ENCODE measurements at regions not wholly inside any gene's neighbourhood (a gene's known extent, or its start where the extent isn't known, plus 50 kb on each side); places are given as distances from the start of the nearest gene placed in this dataset.

DNA sequence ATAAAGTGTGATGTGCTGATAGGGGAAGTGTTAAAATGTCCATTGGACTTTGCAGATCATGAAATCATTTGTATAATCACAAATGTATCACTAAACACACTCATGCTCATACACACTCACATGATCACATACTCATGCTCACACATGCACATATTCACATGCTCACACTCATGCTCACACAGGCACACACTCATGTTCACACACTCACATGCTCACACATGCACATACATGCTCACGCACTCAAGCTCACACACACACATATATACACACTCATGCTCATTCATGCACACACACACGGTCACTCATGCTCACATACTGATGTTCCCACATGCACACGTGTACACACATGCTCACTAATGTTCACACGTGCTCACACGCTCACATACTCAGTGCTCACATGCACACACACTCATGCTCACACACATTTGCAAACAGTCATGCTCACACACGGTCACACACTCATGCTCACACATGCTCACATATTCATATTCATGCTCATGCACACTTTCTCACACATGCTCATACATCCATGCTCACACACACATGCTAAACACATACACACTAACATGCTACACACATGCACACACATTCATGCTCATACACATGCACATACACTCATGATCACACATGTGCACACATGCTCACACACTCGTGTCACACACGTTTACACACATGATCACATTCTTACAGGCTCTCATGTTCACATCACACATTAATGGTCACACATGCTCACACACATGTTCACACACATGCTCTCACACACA lies 116.7 kb upstream of the GJB6 start:
- in situ Hi-C loops (cut with MboI; ENCODE audit: low sequenced_read_pairs in 4 of 4), result no loop called here
- intact Hi-C loops (cut with DNase I; ENCODE audit: low total_unique reads), result no loop called here
- ATAC-seq, result no peak

DNA sequence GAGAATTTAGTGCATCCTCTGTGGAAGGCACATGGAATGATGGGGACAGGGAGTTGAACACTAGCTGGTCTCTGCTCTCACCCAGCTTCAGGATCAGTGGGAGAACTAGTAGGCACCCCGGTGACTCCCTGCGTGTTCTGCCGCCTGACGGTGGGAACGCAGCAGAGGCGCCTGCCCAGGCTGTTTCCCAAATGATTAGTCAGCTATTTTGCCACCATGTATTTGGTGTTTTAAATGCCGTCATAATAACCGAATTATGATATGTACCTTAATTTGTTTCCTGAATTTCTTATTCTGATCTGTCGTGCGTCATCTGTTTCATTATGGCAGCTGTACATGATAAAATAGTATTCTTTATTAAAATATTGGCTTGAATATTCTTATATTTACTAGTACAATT lies 115.9 kb upstream of the GJB6 start:
- H3K4me1 ChIP-seq, result no peaks in the 10 kb centered on the region
- intact Hi-C loops (cut with DNase I; ENCODE audit: low total_unique reads), result no loop called here
- H3K27ac ChIP-seq, result no peak overlapping the region
- in situ Hi-C loops (cut with MboI; ENCODE audit: low sequenced_read_pairs in 4 of 4), result no loop called here
- H3K27me3 ChIP-seq, result no peaks in the 10 kb centered on the region
- no peak for ATAC-seq
- no peak for DNase-seq
- H3K4me3 ChIP-seq, result no peak overlapping the region
- H3K36me3 ChIP-seq, result no peaks in the 10 kb centered on the region
- no peaks in the 10 kb centered on the region for H3K9me3 ChIP-seq
- TF ChIP-seq CTCF (IDR thresholded peaks at IDR 0.05 in 4 of 5, conservative IDR thresholded peaks at IDR 0.05 in 1 of 5) (no peak), POLR2A (IDR thresholded peaks at IDR 0.05) (no peak)

More for the DNA sequence above, 116.7 kb upstream of the GJB6 start:
- TF ChIP-seq POLR2A (IDR thresholded peaks at IDR 0.05), result no peak
- TF ChIP-seq CTCF (IDR thresholded peaks at IDR 0.05 in 4 of 5, conservative IDR thresholded peaks at IDR 0.05 in 1 of 5), result no peak
- Histone ChIP-seq H3K9me3 (no peaks in the 10 kb centered on the region), H3K4me1 (no peaks in the 10 kb centered on the region), H3K36me3 (no peaks in the 10 kb centered on the region), H3K27me3 (no peaks in the 10 kb centered on the region), H3K27ac (no peak overlapping the region), H3K4me3 (no peak overlapping the region)
- no peak for DNase-seq

DNA sequence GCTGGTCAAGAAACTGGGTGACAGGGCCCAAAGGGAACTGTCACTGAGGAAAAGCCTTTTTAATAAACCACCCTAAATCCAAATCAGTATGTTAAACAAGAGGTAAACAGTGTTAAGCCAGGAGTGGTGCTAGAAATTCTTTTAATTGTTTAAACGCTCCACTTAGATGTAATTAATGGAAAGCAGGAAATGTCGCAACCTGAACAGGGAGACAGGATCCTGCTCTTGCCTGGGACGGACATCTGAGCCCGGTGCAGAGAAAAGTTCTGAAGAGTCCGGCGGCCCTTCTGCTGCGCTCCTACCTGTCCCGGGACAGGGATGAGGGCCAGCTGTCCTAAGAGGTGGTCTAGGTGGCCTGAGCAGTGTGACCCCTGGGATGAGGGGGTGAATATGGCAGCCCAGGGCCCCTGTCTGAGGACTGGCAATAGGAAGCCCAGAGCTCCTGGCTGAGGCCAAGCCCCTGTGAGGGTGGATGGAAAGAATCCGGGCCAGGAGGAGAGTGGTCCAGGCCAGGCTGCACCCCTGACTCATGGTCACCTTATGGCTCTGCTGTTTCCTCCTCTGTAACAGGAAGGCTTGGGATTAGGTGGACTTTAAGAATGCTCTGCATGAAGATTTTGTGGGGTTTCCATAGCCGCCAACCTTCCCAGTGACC lies 112.8 kb upstream of the GJB6 start:
- DNase-seq (no peak), ATAC-seq (no peak)
- Histone ChIP-seq H3K4me3 (no peak overlapping the region), H3K4me1 (no peaks in the 10 kb centered on the region), H3K27ac (no peak overlapping the region), H3K27me3 (no peaks in the 10 kb centered on the region), H3K36me3 (no peaks in the 10 kb centered on the region), H3K9me3 (no peaks in the 10 kb centered on the region)
- intact Hi-C loops (cut with DNase I; ENCODE audit: low total_unique reads) (no loop called here), in situ Hi-C loops (cut with MboI; ENCODE audit: low sequenced_read_pairs in 4 of 4) (no loop called here)
- TF ChIP-seq CTCF (IDR thresholded peaks at IDR 0.05 in 4 of 5, conservative IDR thresholded peaks at IDR 0.05 in 1 of 5) (no peak), POLR2A (IDR thresholded peaks at IDR 0.05) (no peak)

DNA sequence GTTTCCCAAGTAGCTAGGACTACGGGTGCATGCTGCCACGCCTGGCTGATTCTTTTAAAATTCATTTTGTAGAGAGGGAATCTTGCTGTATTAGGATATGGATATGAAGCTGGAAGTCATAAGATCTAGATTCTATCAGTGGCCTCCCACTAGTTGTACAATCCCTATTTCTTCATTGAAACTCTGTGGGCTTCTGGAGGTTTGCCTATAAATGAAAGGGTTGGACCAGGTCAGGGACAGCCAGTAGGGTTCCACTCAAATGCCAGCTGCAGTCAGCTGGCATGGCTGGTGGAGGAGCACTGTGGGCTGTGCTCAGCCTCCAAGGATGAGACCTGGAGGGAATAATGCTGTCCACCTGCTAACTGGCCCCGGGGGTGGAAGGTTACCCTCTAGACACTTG lies 110.2 kb upstream of the GJB6 start:
- intact Hi-C loops (cut with DNase I; ENCODE audit: low total_unique reads), result no loop called here
- Histone ChIP-seq H3K4me3 (no peak overlapping the region), H3K4me1 (no peaks in the 10 kb centered on the region), H3K9me3 (no peaks in the 10 kb centered on the region), H3K27ac (no peak overlapping the region), H3K27me3 (no peaks in the 10 kb centered on the region), H3K36me3 (no peaks in the 10 kb centered on the region)
- in situ Hi-C loops (cut with MboI; ENCODE audit: low sequenced_read_pairs in 4 of 4), result no loop called here
- ATAC-seq (no peak), DNase-seq (no peak)
- TF ChIP-seq CTCF (IDR thresholded peaks at IDR 0.05 in 4 of 5, conservative IDR thresholded peaks at IDR 0.05 in 1 of 5) (no peak), POLR2A (IDR thresholded peaks at IDR 0.05) (no peak)

All from gastrocnemius medialis (tissue), 4 donors.